ENCODE measurements at regions not wholly inside any gene's neighbourhood (a gene's known extent, or its start where the extent isn't known, plus 50 kb on each side); places are given as distances from the start of the nearest gene placed in this dataset.
A peak's percentile ranks its signal among the peaks of the same experiment; 100 is the strongest.

DNA sequence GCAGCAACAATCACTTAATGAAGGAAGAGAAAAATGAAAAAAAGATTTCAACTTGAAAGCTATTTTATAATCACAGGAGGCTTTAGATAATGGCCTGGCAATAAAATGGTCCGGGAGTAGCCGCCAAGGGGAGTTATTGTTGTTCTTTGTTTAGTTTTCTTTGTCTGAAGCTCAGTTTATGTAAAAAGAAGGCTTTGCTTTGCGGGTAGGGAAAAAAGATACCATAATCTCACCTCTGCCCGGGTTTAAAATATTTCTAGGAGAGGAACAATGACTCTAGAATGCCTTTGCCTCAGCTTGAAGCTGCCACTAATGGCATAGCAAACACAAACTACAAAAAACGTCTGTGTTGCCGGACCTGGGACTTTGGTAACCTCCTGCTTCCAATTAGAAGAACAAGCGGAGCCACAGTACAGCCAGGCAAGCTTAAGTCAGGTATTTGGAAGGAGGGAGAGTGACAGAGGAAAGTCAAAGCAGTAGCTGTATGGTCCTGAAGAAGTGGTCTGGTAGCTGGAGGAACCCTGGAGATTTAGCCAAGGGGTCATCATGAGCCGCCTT, 764.5 kb downstream of the TUSC7 start:
- Histone ChIP-seq H3K27me3 (ENCODE audit: insufficient read depth) (no peaks in the 10 kb centered on the region), H3K4me2 (no peak overlapping the region), H2AFZ (peak overlapping the region; percentile 30), H3K79me2 (replicated peaks; ENCODE audit: insufficient read depth) (no peaks in the 10 kb centered on the region), H3K27ac (ENCODE audit: low read depth) (no peak overlapping the region), H3K9me2 (ENCODE audit: insufficient read depth) (peaks cover 10% of the 10 kb centered on the region; the same call in 1 of the 2 replicates), H3F3A (replicated peaks; ENCODE audit: low read depth) (no peaks in the 10 kb centered on the region), H3K4me1 (ENCODE audit: insufficient read depth) (peaks cover 9% of the 10 kb centered on the region; the same call in 1 of the 2 replicates), H3K36me3 (ENCODE audit: insufficient read depth) (no peaks in the 10 kb centered on the region), H4K20me1 (replicated peaks; ENCODE audit: insufficient read depth) (no peaks in the 10 kb centered on the region), H3K4me3 (no peak overlapping the region)
- Mint-ChIP-seq H3K4me1 (peaks cover 9% of the 10 kb centered on the region; the same call in 2 of the 3 replicates), H3K4me3 (no peak overlapping the region), H3K27me3 (ENCODE audit: insufficient read depth, low read depth, poor library complexity) (no peaks in the 10 kb centered on the region), H3K36me3 (ENCODE audit: low read depth) (no peaks in the 10 kb centered on the region), H3K27ac (no peak overlapping the region), H3K9me3 (no peaks in the 10 kb centered on the region)
- TF ChIP-seq CREB1 (CRISPR knock-in tag; IDR thresholded peaks at IDR 0.05; ENCODE audit: low read depth) = no peak
- TF ChIP-seq, protein P1, sequence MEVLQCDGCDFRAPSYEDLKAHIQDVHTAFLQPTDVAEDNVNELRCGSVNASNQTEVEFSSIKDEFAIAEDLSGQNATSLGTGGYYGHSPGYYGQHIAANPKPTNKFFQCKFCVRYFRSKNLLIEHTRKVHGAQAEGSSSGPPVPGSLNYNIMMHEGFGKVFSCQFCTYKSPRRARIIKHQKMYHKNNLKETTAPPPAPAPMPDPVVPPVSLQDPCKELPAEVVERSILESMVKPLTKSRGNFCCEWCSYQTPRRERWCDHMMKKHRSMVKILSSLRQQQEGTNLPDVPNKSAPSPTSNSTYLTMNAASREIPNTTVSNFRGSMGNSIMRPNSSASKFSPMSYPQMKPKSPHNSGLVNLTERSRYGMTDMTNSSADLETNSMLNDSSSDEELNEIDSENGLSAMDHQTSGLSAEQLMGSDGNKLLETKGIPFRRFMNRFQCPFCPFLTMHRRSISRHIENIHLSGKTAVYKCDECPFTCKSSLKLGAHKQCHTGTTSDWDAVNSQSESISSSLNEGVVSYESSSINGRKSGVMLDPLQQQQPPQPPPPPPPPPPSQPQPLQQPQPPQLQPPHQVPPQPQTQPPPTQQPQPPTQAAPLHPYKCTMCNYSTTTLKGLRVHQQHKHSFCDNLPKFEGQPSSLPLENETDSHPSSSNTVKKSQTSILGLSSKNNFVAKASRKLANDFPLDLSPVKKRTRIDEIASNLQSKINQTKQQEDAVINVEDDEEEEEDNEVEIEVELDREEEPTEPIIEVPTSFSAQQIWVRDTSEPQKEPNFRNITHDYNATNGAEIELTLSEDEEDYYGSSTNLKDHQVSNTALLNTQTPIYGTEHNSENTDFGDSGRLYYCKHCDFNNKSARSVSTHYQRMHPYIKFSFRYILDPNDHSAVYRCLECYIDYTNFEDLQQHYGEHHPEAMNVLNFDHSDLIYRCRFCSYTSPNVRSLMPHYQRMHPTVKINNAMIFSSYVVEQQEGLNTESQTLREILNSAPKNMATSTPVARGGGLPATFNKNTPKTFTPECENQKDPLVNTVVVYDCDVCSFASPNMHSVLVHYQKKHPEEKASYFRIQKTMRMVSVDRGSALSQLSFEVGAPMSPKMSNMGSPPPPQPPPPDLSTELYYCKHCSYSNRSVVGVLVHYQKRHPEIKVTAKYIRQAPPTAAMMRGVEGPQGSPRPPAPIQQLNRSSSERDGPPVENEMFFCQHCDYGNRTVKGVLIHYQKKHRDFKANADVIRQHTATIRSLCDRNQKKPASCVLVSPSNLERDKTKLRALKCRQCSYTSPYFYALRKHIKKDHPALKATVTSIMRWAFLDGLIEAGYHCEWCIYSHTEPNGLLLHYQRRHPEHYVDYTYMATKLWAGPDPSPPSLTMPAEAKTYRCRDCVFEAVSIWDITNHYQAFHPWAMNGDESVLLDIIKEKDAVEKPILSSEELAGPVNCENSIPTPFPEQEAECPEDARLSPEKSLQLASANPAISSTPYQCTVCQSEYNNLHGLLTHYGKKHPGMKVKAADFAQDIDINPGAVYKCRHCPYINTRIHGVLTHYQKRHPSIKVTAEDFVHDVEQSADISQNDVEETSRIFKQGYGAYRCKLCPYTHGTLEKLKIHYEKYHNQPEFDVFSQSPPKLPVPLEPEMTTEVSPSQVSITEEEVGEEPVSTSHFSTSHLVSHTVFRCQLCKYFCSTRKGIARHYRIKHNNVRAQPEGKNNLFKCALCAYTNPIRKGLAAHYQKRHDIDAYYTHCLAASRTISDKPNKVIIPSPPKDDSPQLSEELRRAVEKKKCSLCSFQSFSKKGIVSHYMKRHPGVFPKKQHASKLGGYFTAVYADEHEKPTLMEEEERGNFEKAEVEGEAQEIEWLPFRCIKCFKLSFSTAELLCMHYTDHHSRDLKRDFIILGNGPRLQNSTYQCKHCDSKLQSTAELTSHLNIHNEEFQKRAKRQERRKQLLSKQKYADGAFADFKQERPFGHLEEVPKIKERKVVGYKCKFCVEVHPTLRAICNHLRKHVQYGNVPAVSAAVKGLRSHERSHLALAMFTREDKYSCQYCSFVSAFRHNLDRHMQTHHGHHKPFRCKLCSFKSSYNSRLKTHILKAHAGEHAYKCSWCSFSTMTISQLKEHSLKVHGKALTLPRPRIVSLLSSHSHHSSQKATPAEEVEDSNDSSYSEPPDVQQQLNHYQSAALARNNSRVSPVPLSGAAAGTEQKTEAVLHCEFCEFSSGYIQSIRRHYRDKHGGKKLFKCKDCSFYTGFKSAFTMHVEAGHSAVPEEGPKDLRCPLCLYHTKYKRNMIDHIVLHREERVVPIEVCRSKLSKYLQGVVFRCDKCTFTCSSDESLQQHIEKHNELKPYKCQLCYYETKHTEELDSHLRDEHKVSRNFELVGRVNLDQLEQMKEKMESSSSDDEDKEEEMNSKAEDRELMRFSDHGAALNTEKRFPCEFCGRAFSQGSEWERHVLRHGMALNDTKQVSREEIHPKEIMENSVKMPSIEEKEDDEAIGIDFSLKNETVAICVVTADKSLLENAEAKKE (CRISPR knock-in tag; IDR thresholded peaks at IDR 0.05) = no peak
- TF ChIP-seq, protein P2, sequence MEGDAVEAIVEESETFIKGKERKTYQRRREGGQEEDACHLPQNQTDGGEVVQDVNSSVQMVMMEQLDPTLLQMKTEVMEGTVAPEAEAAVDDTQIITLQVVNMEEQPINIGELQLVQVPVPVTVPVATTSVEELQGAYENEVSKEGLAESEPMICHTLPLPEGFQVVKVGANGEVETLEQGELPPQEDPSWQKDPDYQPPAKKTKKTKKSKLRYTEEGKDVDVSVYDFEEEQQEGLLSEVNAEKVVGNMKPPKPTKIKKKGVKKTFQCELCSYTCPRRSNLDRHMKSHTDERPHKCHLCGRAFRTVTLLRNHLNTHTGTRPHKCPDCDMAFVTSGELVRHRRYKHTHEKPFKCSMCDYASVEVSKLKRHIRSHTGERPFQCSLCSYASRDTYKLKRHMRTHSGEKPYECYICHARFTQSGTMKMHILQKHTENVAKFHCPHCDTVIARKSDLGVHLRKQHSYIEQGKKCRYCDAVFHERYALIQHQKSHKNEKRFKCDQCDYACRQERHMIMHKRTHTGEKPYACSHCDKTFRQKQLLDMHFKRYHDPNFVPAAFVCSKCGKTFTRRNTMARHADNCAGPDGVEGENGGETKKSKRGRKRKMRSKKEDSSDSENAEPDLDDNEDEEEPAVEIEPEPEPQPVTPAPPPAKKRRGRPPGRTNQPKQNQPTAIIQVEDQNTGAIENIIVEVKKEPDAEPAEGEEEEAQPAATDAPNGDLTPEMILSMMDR (conservative IDR thresholded peaks at IDR 0.05; ENCODE audit: low read depth in 2 of 2) = no peak
- TF ChIP-seq, protein P3, sequence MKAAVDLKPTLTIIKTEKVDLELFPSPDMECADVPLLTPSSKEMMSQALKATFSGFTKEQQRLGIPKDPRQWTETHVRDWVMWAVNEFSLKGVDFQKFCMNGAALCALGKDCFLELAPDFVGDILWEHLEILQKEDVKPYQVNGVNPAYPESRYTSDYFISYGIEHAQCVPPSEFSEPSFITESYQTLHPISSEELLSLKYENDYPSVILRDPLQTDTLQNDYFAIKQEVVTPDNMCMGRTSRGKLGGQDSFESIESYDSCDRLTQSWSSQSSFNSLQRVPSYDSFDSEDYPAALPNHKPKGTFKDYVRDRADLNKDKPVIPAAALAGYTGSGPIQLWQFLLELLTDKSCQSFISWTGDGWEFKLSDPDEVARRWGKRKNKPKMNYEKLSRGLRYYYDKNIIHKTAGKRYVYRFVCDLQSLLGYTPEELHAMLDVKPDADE (IDR thresholded peaks at IDR 0.05) = no peak
- no peak for TF ChIP-seq EZH2phosphoT487 (IDR thresholded peaks at IDR 0.05; ENCODE audit: unreplicated experiment)
- TF ChIP-seq STAT1 (IDR thresholded peaks at IDR 0.05; ENCODE audit: unreplicated experiment) = no peak
- TF ChIP-seq ZNF114 (CRISPR knock-in tag; IDR thresholded peaks at IDR 0.05) = no peak
- TF ChIP-seq NANOG (IDR thresholded peaks at IDR 0.05; ENCODE audit: borderline replicate concordance) = no peak
- TF ChIP-seq, protein P4, sequence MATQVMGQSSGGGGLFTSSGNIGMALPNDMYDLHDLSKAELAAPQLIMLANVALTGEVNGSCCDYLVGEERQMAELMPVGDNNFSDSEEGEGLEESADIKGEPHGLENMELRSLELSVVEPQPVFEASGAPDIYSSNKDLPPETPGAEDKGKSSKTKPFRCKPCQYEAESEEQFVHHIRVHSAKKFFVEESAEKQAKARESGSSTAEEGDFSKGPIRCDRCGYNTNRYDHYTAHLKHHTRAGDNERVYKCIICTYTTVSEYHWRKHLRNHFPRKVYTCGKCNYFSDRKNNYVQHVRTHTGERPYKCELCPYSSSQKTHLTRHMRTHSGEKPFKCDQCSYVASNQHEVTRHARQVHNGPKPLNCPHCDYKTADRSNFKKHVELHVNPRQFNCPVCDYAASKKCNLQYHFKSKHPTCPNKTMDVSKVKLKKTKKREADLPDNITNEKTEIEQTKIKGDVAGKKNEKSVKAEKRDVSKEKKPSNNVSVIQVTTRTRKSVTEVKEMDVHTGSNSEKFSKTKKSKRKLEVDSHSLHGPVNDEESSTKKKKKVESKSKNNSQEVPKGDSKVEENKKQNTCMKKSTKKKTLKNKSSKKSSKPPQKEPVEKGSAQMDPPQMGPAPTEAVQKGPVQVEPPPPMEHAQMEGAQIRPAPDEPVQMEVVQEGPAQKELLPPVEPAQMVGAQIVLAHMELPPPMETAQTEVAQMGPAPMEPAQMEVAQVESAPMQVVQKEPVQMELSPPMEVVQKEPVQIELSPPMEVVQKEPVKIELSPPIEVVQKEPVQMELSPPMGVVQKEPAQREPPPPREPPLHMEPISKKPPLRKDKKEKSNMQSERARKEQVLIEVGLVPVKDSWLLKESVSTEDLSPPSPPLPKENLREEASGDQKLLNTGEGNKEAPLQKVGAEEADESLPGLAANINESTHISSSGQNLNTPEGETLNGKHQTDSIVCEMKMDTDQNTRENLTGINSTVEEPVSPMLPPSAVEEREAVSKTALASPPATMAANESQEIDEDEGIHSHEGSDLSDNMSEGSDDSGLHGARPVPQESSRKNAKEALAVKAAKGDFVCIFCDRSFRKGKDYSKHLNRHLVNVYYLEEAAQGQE (IDR thresholded peaks at IDR 0.05; ENCODE audit: unreplicated experiment) = no peak
- no peak for TF ChIP-seq ZNF331 (CRISPR knock-in tag; IDR thresholded peaks at IDR 0.05; ENCODE audit: low read depth)
- TF ChIP-seq POLR2AphosphoS5 (IDR thresholded peaks at IDR 0.05; ENCODE audit: low read depth) = no peak
- no peak for TF ChIP-seq EZH2 (IDR thresholded peaks at IDR 0.05; ENCODE audit: low read depth, unreplicated experiment)
- TF ChIP-seq JUNB (IDR thresholded peaks at IDR 0.05; ENCODE audit: unreplicated experiment) = no peak
- ATAC-seq = peak; percentile 44; the same call in 2 of the 3 replicates
- peak; percentile 17 for DNase-seq (ENCODE audit: low spot score)

All from GM23338 (cell line).